HG03457 (cell line): ENCODE measurements at regions not wholly inside any gene's neighbourhood (a gene's known extent, or its start where the extent isn't known, plus 50 kb on each side); places are given as distances from the start of the nearest gene placed in this dataset.

Experiments
- ATAC-seq: cut with Tn5 transposase; IDR thresholded peaks from one replicate; pipeline ENCODE4 v1.9.1; 2021; ENCODE audit warnings: moderate number of reproducible peaks; ENCODE audit not compliant: unreplicated experiment

DNA sequence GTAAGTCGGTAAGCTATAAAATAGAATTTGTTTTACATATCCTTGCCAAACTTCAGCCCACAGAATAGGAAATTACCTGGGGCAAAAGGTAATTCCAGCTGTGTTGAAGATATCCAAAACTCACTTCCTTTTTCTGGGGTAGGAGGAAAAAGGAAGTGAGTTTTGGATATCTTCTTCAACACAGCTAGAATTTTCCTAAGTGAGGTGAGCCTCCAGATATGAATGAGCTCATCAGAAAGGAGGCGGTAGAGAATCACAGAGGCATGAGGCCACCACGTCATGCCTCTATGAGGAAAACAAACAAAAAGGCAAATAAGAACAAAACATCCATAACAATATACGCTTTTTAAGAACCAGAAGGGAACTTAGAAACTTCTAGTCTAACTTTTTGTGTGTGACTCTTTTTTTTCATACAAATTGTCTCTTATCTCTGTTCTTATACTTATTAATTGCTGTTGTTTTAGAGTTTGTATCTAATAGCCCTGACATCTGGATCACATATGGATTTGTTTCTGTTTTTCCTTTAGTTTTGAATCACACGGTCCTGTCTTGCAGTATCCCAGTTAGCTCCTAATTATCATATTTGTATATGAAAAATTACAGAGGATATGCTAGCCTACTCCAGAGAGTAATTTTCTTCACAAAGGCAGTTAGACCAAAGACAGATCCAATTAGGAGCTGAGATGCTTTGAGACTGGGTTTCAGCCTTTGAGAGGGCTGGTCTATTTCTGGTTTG lies 104.5 kb downstream of the RBM43 start:
- no peak for ATAC-seq

GRCh38 chr2:151156431-151156830 lies 105.2 kb downstream of the RBM43 start:
- ATAC-seq, result no peak

GRCh38 chr2:151153601-151154000 lies 108.1 kb downstream of the RBM43 start:
- ATAC-seq, result no peak

DNA sequence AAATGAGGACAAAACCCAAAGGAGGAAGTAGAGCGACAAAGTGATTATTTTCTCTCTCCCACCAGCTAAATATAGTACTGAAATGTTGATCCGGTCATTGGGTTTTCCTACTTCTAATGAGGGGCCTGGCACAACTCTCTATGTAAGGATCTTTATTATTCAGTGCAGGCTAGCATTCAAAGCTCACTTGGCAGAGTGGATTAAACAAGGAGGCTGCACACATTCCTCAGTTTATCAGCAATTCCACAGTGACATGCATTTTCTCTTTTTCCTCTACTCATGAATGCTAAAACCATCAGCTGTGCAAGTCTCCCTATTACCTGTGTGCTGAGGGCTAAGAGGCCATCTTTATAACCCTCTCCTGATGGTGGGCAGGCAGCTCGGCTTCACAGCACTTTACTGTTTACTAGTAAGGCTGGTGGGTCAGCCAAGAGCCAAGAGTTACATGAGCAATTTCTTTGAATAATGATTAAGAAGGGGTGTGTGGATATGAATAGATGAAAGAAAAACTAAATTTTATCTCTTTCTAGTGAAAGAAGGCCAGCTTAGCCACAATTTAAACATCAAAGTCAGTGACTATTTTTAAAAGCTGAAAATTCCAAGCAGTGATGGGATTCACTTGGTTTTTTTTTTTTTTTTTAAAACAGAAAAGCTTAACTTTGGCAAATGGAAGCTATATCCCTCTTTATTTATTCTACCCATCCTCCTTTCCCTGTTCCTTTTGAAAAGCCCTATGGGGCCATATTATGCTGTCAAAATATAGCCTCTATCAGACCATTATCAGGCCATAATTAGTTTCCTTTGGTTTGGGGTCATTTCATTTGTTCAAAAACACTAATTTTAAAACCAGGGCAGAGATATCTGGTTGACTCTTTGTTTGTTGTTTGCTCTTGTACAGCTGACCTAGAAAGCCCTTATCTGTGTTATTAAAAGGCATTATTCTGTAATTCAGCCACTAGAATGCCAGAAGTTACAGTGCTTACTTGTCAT lies 111.0 kb downstream of the RBM43 start:
- no peak for ATAC-seq

DNA sequence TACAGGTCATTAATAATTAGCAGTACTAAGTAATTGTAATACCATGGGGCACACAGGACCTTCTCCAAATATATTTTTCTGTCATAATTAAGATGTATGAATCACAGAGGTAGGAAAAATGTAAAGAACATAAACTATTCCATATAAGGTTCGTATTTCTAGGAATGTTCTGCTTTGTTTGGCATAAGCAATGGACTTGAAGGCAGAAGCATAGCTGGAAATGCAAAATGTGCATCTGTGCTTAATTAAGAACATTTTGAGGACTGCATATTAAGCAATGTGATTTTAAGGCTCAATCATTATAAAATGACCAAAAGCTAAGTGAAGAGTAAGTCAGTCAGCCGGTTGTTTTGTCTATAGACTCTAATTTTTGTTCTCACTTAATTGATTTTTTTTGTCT lies 123.2 kb downstream of the RBM43 start:
- no peak for ATAC-seq

GRCh38 chr2:151137526-151137925 lies 124.1 kb downstream of the RBM43 start:
- no peak for ATAC-seq

DNA sequence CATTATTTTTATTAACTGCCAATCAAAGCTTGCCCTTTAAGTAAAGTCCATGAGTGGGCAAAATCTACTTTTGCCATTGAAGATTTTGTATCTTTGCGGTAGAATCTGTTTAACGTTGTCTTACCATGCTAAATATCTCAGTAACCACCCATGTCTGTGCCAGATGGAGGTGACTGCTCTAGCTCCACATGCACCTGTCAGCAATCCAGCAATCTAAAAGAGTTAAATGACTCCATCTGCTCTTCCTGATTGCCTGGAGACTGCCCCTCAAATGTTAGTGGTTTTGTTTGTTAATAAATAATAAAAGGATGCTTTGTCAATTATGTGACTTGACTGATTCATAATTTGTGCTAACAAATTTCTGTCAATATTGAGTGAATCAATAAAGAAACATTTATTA lies 141.7 kb downstream of the RBM43 start:
- no peak for ATAC-seq

DNA sequence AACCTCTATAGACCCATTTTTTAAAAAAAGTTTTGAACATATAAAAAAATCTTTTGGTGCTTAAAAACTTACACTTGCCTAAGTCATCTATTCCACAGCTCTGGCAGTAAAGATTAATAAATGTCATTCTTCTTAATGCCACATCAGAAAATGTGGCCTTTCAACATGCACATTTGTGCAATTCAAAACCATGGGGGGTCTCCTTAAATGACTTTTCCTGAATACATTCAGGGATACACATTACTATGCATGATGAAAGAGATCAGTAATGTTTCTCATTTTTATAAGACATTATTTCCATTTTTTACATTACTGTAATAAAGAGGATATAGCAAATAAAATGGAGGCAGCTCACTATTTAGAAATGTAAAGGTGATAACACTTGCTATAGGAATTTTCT lies 142.3 kb downstream of the RBM43 start:
- ATAC-seq, result no peak

GRCh38 chr2:151118269-151118668 lies 143.4 kb downstream of the RBM43 start:
- ATAC-seq, result no peak

DNA sequence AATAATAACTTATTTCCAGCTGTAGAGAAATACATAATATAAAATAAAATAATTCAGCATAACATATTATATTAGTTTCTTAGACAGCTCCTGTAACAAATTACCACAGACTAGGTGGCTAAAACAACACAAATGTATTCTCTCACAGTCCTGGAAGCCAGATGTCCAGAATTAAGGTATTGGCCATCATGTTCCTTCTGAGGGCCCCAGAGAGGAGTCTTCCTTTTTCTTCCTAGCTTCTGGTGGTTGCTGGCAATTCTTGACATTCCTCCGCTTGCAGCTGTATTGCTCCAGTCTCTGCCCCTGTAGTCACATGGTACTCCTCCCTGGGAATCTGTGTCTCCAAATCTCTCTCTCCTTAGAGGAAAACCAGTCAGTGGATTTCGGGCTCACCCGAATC lies 146.8 kb downstream of the RBM43 start:
- ATAC-seq, result no peak

GRCh38 chr2:151113318-151113717 lies 148.3 kb downstream of the RBM43 start:
- no peak for ATAC-seq

GRCh38 chr2:151111599-151112278 lies 149.9 kb downstream of the RBM43 start:
- ATAC-seq, result no peak

- ATAC-seq, result no peak
Observed at GRCh38 chr2:151106805-151107506, 154.7 kb downstream of the RBM43 start.

DNA sequence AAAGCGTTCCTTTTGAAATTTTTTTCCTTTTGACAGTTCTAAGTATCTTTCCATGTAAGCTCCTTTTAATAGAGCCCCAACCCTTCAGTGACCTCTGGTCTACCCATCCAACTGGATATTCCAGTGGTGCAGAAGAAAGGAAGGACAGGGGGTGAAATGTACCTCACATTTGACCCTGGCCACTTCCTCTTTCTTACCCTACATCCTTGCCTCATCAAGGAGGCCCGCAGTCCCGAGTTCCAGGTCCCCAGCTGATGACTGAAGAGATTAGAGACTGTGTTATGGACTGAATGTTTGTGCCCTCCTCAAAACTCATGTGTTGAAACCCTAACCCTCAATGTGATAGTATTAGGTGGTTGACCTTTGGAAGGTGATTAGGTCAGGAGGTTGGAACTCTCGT lies 158.1 kb downstream of the RBM43 start:
- no peak for ATAC-seq

- ATAC-seq, result no peak
Observed at GRCh38 chr2:151102226-151102625, 159.4 kb downstream of the RBM43 start.

GRCh38 chr2:151098841-151099240 lies 162.8 kb downstream of the RBM43 start:
- no peak for ATAC-seq

- no peak for ATAC-seq
Observed at GRCh38 chr2:151097895-151098294, 163.8 kb downstream of the RBM43 start.

DNA sequence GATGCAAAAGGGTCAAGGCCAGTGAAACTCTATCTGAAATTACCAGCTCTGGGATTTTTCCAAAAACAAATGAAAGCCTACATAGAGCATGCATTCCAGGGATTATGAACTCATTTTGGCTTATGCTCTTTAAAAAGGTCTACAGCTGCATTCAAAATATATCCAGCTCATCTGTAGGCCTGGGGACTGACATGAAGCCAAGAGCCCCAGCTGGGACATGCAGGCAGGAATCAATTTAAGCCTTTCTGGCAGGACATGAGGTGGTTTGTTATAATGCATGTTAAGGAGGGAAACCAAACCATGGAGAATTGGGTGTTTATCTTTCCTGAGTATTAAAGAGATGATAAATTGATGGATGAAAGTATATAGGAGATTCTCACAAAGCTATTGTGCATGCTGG lies 164.5 kb downstream of the RBM43 start:
- no peak for ATAC-seq

- no peak for ATAC-seq
Observed at GRCh38 chr2:151096235-151096634, 165.4 kb downstream of the RBM43 start.

GRCh38 chr2:151095463-151095862 lies 166.2 kb downstream of the RBM43 start:
- no peak for ATAC-seq

DNA sequence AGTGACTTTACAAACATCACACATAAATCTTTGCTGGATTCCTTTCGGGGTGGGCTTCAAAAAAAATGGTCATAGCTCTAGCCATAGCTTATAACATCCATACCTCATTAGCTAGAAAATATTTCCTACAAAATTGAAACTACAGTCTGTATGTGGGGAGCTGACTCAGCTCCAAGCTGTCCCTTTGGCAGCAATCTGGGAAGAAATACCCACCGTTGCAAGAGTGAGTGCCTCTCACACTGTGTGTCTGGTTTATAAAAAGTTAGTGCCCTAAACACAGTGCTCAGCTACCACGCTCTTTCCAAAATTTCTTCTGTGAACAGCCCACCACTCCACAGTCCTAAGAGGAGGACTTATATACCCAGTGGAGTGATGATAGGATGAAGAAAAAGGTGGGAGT lies 170.1 kb downstream of the RBM43 start:
- no peak for ATAC-seq
